ENCODE measurements at regions not wholly inside any gene's neighbourhood (a gene's known extent, or its start where the extent isn't known, plus 50 kb on each side); places are given as distances from the start of the nearest gene placed in this dataset.
A peak's percentile ranks its signal among the peaks of the same experiment; 100 is the strongest.
"Not testable (repeated sequence)": the region's sequence is repeated elsewhere in the genome, so short reads cannot be mapped to it uniquely, and the experiment has no call there.

- peak overlapping the region in 1 of 2 experiments; percentile 84; a peak in 3 of 5 replicates for H3K4me3 Mint-ChIP-seq
- H4K91ac ChIP-seq (ENCODE audit: insufficient read length, low read depth, low read length); H4K8ac ChIP-seq (replicated peaks; ENCODE audit: insufficient read length, low read depth, low read length); H3K27ac ChIP-seq (ENCODE audit: insufficient read length, low read depth, low read length); H3K14ac ChIP-seq (ENCODE audit: insufficient read depth, low read length); H3K27me3 Mint-ChIP-seq (ENCODE audit: low read depth); H2BK20ac ChIP-seq (ENCODE audit: low read depth, low read length, poor library complexity, severe bottlenecking); H3K9me3 Mint-ChIP-seq; H2BK15ac ChIP-seq (ENCODE audit: low read depth, low read length); H3K9me3 ChIP-seq (ENCODE audit: control insufficient read depth, low read depth, low read length); H3K79me1 ChIP-seq (ENCODE audit: insufficient read depth, low read depth, low read length, poor library complexity, severe bottlenecking); H3K36me3 Mint-ChIP-seq (ENCODE audit: insufficient read depth in 1 of 3, low read depth in 3 of 3); H4K5ac ChIP-seq (ENCODE audit: insufficient read length, low read depth, low read length); H3K27ac Mint-ChIP-seq; H3K4me1 Mint-ChIP-seq; H3K4ac ChIP-seq (ENCODE audit: low read depth, low read length); DNase-seq; H3T11ph ChIP-seq (ENCODE audit: low read length); H3K4me1 ChIP-seq (ENCODE audit: insufficient read depth, low read length); H3K79me2 ChIP-seq (ENCODE audit: insufficient read depth, low read length); H3K9ac ChIP-seq (ENCODE audit: extremely low read depth, insufficient read length, low read length); H3K27me3 ChIP-seq (ENCODE audit: insufficient read depth, low read length); H2BK12ac ChIP-seq (ENCODE audit: insufficient read length, low read depth, low read length); H3K18ac ChIP-seq (ENCODE audit: insufficient read length, low read depth, low read length); H2AK5ac ChIP-seq (ENCODE audit: insufficient read length, low read length); H4K20me1 ChIP-seq (ENCODE audit: control insufficient read depth, insufficient read depth, insufficient read length); H3K23ac ChIP-seq (ENCODE audit: insufficient read length, low read depth, low read length); H2AFZ ChIP-seq (ENCODE audit: low read length); H3K23me2 ChIP-seq (ENCODE audit: insufficient read length, low read depth, low read length, poor library complexity, severe bottlenecking); H2BK5ac ChIP-seq (ENCODE audit: insufficient read length, low read length); H2BK120ac ChIP-seq (ENCODE audit: low read depth, low read length, poor library complexity, severe bottlenecking); H3K56ac ChIP-seq (ENCODE audit: insufficient read length, low read depth, low read length): not testable (repeated sequence)
- peak overlapping the region; percentile 60 for H3K4me2 ChIP-seq (ENCODE audit: insufficient read depth, insufficient read length, low read length)
- no CpG with 5 or more reads among the region's 10 CpGs for WGBS (ENCODE audit: extremely low coverage, insufficient read length, low lambda C conversion rate)
Measured at GRCh38 chr1:121007755-121008154, 118.2 kb downstream of the PPIAL4A start.

GRCh38 chr1:121008512-121009215 lies 119.1 kb downstream of the PPIAL4A start:
- not testable (repeated sequence) for H3K9ac ChIP-seq (ENCODE audit: extremely low read depth, insufficient read length, low read length); H2AK5ac ChIP-seq (ENCODE audit: insufficient read length, low read length); H2BK5ac ChIP-seq (ENCODE audit: insufficient read length, low read length); H3K14ac ChIP-seq (ENCODE audit: insufficient read depth, low read length); H3K27ac Mint-ChIP-seq; H3K56ac ChIP-seq (ENCODE audit: insufficient read length, low read depth, low read length); H4K20me1 ChIP-seq (ENCODE audit: control insufficient read depth, insufficient read depth, insufficient read length); H3K27ac ChIP-seq (ENCODE audit: insufficient read length, low read depth, low read length); H3K79me2 ChIP-seq (ENCODE audit: insufficient read depth, low read length); H4K5ac ChIP-seq (ENCODE audit: insufficient read length, low read depth, low read length); H2BK15ac ChIP-seq (ENCODE audit: low read depth, low read length); H2BK120ac ChIP-seq (ENCODE audit: low read depth, low read length, poor library complexity, severe bottlenecking); DNase-seq; H3K27me3 Mint-ChIP-seq (ENCODE audit: low read depth); H3K79me1 ChIP-seq (ENCODE audit: insufficient read depth, low read depth, low read length, poor library complexity, severe bottlenecking); H3K23me2 ChIP-seq (ENCODE audit: insufficient read length, low read depth, low read length, poor library complexity, severe bottlenecking); H4K91ac ChIP-seq (ENCODE audit: insufficient read length, low read depth, low read length); H3K9me3 Mint-ChIP-seq; H3K4me1 ChIP-seq (ENCODE audit: insufficient read depth, low read length); H3K23ac ChIP-seq (ENCODE audit: insufficient read length, low read depth, low read length); H3K9me3 ChIP-seq (ENCODE audit: control insufficient read depth, low read depth, low read length); H4K8ac ChIP-seq (replicated peaks; ENCODE audit: insufficient read length, low read depth, low read length); H3K18ac ChIP-seq (ENCODE audit: insufficient read length, low read depth, low read length); H3K4ac ChIP-seq (ENCODE audit: low read depth, low read length); H2BK12ac ChIP-seq (ENCODE audit: insufficient read length, low read depth, low read length); H3K27me3 ChIP-seq (ENCODE audit: insufficient read depth, low read length); H3T11ph ChIP-seq (ENCODE audit: low read length); H3K4me1 Mint-ChIP-seq; H3K36me3 Mint-ChIP-seq (ENCODE audit: insufficient read depth in 1 of 3, low read depth in 3 of 3); H2AFZ ChIP-seq (ENCODE audit: low read length); H2BK20ac ChIP-seq (ENCODE audit: low read depth, low read length, poor library complexity, severe bottlenecking)
- WGBS (ENCODE audit: extremely low coverage, insufficient read length, low lambda C conversion rate): no CpG with 5 or more reads among the region's 46 CpGs
- H3K4me3 Mint-ChIP-seq: peak overlapping the region; percentile 57 to 84
- peak overlapping the region; percentile 60 for H3K4me2 ChIP-seq (ENCODE audit: insufficient read depth, insufficient read length, low read length)
